ENCODE measurements at regions not wholly inside any gene's neighbourhood (a gene's known extent, or its start where the extent isn't known, plus 50 kb on each side); places are given as distances from the start of the nearest gene placed in this dataset.
"Not testable (repeated sequence)": the region's sequence is repeated elsewhere in the genome, so short reads cannot be mapped to it uniquely, and the experiment has no call there.

- Mint-ChIP-seq H3K4me3 (no peak overlapping the region), H3K27ac (no peak overlapping the region), H3K4me1 (ENCODE audit: low read depth) (no peaks in the 10 kb centered on the region), H3K9me3 (no peaks in the 10 kb centered on the region), H3K36me3 (ENCODE audit: low read depth) (no peaks in the 10 kb centered on the region), H3K27me3 (no peaks in the 10 kb centered on the region)
- Histone ChIP-seq H3K36me3 (ENCODE audit: insufficient read depth, low read length) (no peaks in the 10 kb centered on the region), H3K27ac (ENCODE audit: low read depth in 1 of 2, low read length in 2 of 2) (no peak overlapping the region), H3K4me3 (ENCODE audit: low read length) (no peak overlapping the region), H3K9me3 (ENCODE audit: control insufficient read depth in 1 of 2, insufficient read depth in 1 of 2, low read length in 2 of 2) (no peaks in the 10 kb centered on the region), H3K4me1 (ENCODE audit: insufficient read depth, low read length) (no peaks in the 10 kb centered on the region), H3K27me3 (ENCODE audit: control insufficient read depth in 1 of 2, insufficient read depth in 2 of 2, low read length in 2 of 2) (no peaks in the 10 kb centered on the region)
- POLR2A ChIA-PET, result no interaction called here
- ATAC-seq (ENCODE audit: poor library complexity), result no peak
- CTCF ChIA-PET, result no interaction called here
- intact Hi-C loops (cut with DNase I, micrococcal nuclease), result no loop called here
- no peak for DNase-seq
- no peak for TF ChIP-seq CTCF (IDR thresholded peaks at IDR 0.05)
Measured at GRCh38 chr1:103448560-103448959, 76.9 kb upstream of the RNPC3 start.

GRCh38 chr1:103447471-103447870 is 78.0 kb upstream of the RNPC3 start:
- DNase-seq (no peak), ATAC-seq (ENCODE audit: poor library complexity) (no peak)
- Histone ChIP-seq H3K4me1 (ENCODE audit: insufficient read depth, low read length) (no peaks in the 10 kb centered on the region), H3K9me3 (ENCODE audit: control insufficient read depth in 1 of 2, insufficient read depth in 1 of 2, low read length in 2 of 2) (no peaks in the 10 kb centered on the region), H3K36me3 (ENCODE audit: insufficient read depth, low read length) (no peaks in the 10 kb centered on the region), H3K27me3 (ENCODE audit: control insufficient read depth in 1 of 2, insufficient read depth in 2 of 2, low read length in 2 of 2) (no peaks in the 10 kb centered on the region), H3K4me3 (ENCODE audit: low read length) (no peak overlapping the region), H3K27ac (ENCODE audit: low read depth in 1 of 2, low read length in 2 of 2) (no peak overlapping the region)
- no peak for TF ChIP-seq CTCF (IDR thresholded peaks at IDR 0.05)
- intact Hi-C loops (cut with DNase I, micrococcal nuclease), result no loop called here
- Mint-ChIP-seq H3K27me3 (no peaks in the 10 kb centered on the region), H3K36me3 (ENCODE audit: low read depth) (no peaks in the 10 kb centered on the region), H3K9me3 (no peaks in the 10 kb centered on the region), H3K4me1 (ENCODE audit: low read depth) (no peaks in the 10 kb centered on the region), H3K4me3 (no peak overlapping the region), H3K27ac (no peak overlapping the region)
- ChIA-PET POLR2A (no interaction called here), CTCF (no interaction called here)

GRCh38 chr1:103441342-103441741 is 84.2 kb upstream of the RNPC3 start:
- no peak for TF ChIP-seq CTCF (IDR thresholded peaks at IDR 0.05)
- no peaks in the 10 kb centered on the region for H3K9me3 ChIP-seq (ENCODE audit: control insufficient read depth in 1 of 2, insufficient read depth in 1 of 2, low read length in 2 of 2)
- Mint-ChIP-seq H3K4me1 (ENCODE audit: low read depth) (no peaks in the 10 kb centered on the region), H3K36me3 (ENCODE audit: low read depth) (no peaks in the 10 kb centered on the region), H3K27ac (no peak overlapping the region), H3K9me3 (no peaks in the 10 kb centered on the region), H3K4me3 (no peak overlapping the region), H3K27me3 (no peaks in the 10 kb centered on the region)
- H3K27me3 ChIP-seq (ENCODE audit: control insufficient read depth in 1 of 2, insufficient read depth in 2 of 2, low read length in 2 of 2), result no peaks in the 10 kb centered on the region
- no peak for ATAC-seq (ENCODE audit: poor library complexity)
- no peaks in the 10 kb centered on the region for H3K4me1 ChIP-seq (ENCODE audit: insufficient read depth, low read length)
- H3K4me3 ChIP-seq (ENCODE audit: low read length), result no peak overlapping the region
- H3K36me3 ChIP-seq (ENCODE audit: insufficient read depth, low read length), result no peaks in the 10 kb centered on the region
- no peak overlapping the region for H3K27ac ChIP-seq (ENCODE audit: low read depth in 1 of 2, low read length in 2 of 2)
- ChIA-PET POLR2A (no interaction called here), CTCF (no interaction called here)
- DNase-seq, result no peak
- intact Hi-C loops (cut with DNase I, micrococcal nuclease), result no loop called here

- H3K36me3 ChIP-seq (ENCODE audit: insufficient read depth, low read length); H3K4me3 ChIP-seq (ENCODE audit: low read length); POLR2A ChIA-PET; ATAC-seq (ENCODE audit: poor library complexity); H3K4me1 Mint-ChIP-seq (ENCODE audit: low read depth); H3K36me3 Mint-ChIP-seq (ENCODE audit: low read depth); DNase-seq; H3K27ac ChIP-seq (ENCODE audit: low read depth in 1 of 2, low read length in 2 of 2); CTCF ChIA-PET; H3K27ac Mint-ChIP-seq; H3K27me3 ChIP-seq (ENCODE audit: control insufficient read depth in 1 of 2, insufficient read depth in 2 of 2, low read length in 2 of 2); H3K4me1 ChIP-seq (ENCODE audit: insufficient read depth, low read length); H3K27me3 Mint-ChIP-seq; H3K9me3 Mint-ChIP-seq; intact Hi-C loops (cut with DNase I, micrococcal nuclease); H3K4me3 Mint-ChIP-seq; H3K9me3 ChIP-seq (ENCODE audit: control insufficient read depth in 1 of 2, insufficient read depth in 1 of 2, low read length in 2 of 2): not testable (repeated sequence)
Measured at GRCh38 chr1:103436568-103437100, 88.9 kb upstream of the RNPC3 start.
